AG09319 (cell line): ENCODE measurements at regions not wholly inside any gene's neighbourhood (a gene's known extent, or its start where the extent isn't known, plus 50 kb on each side); places are given as distances from the start of the nearest gene placed in this dataset.

Experiments
- DNase-seq: peaks from one replicate; pipeline ENCODE4 v3.0.0-alpha.2; 2010; ENCODE audit warnings: low read depth; ENCODE audit errors: extremely low read depth
- TF ChIP-seq, protein P1 (sequence below): IDR thresholded peaks from 2 replicates; pipeline ENCODE4 v1.5.1; 2011; ENCODE audit warnings: low read depth, mild to moderate bottlenecking, inconsistent platforms, low read length, moderate library complexity

GRCh38 chr2:145199827-145200706, 680.1 kb upstream of the ZEB2 start:
- no peak for DNase-seq
- TF ChIP-seq, protein P1, sequence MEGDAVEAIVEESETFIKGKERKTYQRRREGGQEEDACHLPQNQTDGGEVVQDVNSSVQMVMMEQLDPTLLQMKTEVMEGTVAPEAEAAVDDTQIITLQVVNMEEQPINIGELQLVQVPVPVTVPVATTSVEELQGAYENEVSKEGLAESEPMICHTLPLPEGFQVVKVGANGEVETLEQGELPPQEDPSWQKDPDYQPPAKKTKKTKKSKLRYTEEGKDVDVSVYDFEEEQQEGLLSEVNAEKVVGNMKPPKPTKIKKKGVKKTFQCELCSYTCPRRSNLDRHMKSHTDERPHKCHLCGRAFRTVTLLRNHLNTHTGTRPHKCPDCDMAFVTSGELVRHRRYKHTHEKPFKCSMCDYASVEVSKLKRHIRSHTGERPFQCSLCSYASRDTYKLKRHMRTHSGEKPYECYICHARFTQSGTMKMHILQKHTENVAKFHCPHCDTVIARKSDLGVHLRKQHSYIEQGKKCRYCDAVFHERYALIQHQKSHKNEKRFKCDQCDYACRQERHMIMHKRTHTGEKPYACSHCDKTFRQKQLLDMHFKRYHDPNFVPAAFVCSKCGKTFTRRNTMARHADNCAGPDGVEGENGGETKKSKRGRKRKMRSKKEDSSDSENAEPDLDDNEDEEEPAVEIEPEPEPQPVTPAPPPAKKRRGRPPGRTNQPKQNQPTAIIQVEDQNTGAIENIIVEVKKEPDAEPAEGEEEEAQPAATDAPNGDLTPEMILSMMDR = no peak

DNA sequence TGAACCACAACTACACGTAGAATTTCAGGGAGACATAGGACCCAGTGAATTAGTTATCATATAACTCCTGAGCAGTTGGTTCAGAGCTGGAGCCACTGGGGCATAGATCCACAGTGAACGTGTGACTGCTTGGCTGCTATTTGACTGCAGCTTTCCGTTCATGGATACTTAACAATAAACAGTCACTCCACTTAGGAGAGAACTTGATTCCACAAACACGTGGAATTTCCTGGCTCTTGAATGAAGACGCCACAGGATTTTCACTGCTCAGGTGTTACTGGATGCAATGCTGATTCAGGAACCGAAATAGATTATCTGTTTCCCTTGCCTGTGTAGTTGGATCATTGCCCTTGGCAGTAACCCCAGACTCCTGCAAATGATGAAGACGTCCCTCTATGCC, 679.1 kb upstream of the ZEB2 start:
- TF ChIP-seq, protein P1 = no peak
- DNase-seq = no peak

DNA sequence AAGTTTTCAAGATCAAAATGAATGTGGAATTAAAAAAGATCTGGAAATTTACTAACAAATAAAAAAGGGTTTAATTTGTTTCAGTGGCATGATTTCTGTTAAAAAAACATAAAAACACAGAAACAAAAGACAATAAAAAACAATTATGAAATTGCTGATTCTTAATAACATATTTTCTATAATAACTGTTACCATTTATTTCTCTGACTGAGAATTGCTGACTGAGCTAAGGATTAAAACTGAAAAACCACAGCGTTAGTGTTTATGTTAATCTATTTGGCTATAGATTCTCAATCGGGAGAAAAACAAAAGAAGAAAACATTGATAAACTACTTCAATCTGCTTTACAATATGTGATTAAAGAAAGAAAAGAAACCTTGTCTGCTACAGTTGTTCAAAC, 678.6 kb upstream of the ZEB2 start:
- TF ChIP-seq, protein P1 = no peak
- no peak for DNase-seq

DNA sequence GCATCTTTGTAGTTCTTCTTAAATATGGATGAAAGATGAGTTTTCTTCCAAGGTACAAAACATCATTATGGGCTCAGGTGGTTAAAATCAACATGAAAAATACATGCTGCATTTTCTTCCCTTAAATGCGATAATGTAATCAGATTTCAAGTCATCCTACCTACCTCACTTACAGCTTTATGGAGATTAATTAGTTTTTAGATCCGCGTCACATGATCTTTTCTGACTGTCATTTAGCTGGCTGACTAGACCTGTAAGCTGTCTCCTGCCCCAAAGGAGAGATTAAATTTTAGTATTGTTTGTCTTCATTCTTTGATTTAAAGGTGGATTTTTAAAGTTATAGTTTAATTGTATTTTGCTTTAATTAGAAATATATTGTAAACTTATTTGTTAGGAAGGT, 678.0 kb upstream of the ZEB2 start:
- no peak for DNase-seq
- TF ChIP-seq, protein P1 = no peak

DNA sequence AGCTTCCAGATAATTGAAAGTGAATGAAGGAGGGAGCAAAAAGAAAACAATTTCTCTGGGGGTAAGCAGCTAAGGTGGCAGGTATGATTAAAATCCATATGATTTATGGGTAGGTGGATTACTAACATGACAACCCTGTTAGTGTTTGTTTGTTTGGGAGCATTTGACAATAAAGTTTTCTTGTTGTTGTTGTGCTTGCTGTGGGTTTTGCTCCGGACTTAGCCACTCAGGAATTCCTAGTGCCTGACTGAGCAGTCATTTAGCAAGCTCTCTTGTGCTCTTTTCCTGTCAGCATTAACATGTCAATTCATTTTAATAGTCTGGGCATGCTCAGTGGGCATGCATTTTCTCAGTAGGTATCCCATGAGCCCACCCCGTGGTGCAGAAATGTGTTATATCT, 674.8 kb upstream of the ZEB2 start:
- DNase-seq = no peak
- TF ChIP-seq, protein P1 = no peak

GRCh38 chr2:145190031-145190703, 670.2 kb upstream of the ZEB2 start:
- DNase-seq = no peak
- TF ChIP-seq, protein P1 = no peak

GRCh38 chr2:145186303-145186702, 666.4 kb upstream of the ZEB2 start:
- DNase-seq = peak; percentile 43

More at GRCh38 chr2:145186303-145186702, 666.4 kb upstream of the ZEB2 start:
- TF ChIP-seq, protein P1 = peak; percentile 26
